CD14-positive monocyte (primary cell): ENCODE measurements at regions not wholly inside any gene's neighbourhood (a gene's known extent, or its start where the extent isn't known, plus 50 kb on each side); places are given as distances from the start of the nearest gene placed in this dataset.

ENCODE experiments used
- DNase-seq, 3 donors: peaks; one replicate each; pipeline ENCODE4 v3.0.0-alpha.2; 2011 to 2022
- H2AFZ ChIP-seq: 2 replicates; pipeline ENCODE4 v1.6.0; 2012; ENCODE audit warnings: mild to moderate bottlenecking, low read depth, low read length, inconsistent platforms; ENCODE audit not compliant: insufficient read depth, poor library complexity, severe bottlenecking
- H3K27ac ChIP-seq, 2 donors: 1 replicate in 1 of 2; 2 replicates in 1 of 2; pipeline ENCODE4 v1.5.1; 2012 to 2013; ENCODE audit warnings: low read length in 2 of 2, control low read depth in 1 of 2, inconsistent platforms in 1 of 2, low read depth in 1 of 2, mild to moderate bottlenecking in 1 of 2
- H3K27me3 ChIP-seq, 2 donors: one replicate each; pipeline versions ENCODE4 v1.6.0 to v1.6.1; 2011 to 2013; ENCODE audit warnings: low read length in 2 of 2; ENCODE audit not compliant: control insufficient read depth in 2 of 2, insufficient read depth in 2 of 2
- H3K36me3 ChIP-seq, 2 donors: replicated peaks in 1 of 2; 1 replicate in 1 of 2; 2 replicates in 1 of 2; pipeline versions ENCODE4 v1.5.1 to v1.6.1; 2012 to 2013; ENCODE audit warnings: low read length in 2 of 2, control low read depth in 1 of 2, inconsistent platforms in 1 of 2, mild to moderate bottlenecking in 1 of 2; ENCODE audit not compliant: insufficient read depth in 2 of 2, control insufficient read depth in 1 of 2
- H3K4me1 ChIP-seq, 2 donors: 1 replicate in 1 of 2; 2 replicates in 1 of 2; pipeline versions ENCODE4 v1.5.1 to v1.6.1; 2012 to 2013; ENCODE audit warnings: low read length in 2 of 2, control low read depth in 1 of 2, inconsistent platforms in 1 of 2, mild to moderate bottlenecking in 1 of 2, moderate library complexity in 1 of 2; ENCODE audit not compliant: insufficient read depth in 2 of 2, control insufficient read depth in 1 of 2
- H3K4me2 ChIP-seq: replicated peaks from 2 replicates; pipeline ENCODE3; 2012; ENCODE audit warnings: low read length, moderate library complexity, mild to moderate bottlenecking; ENCODE audit not compliant: poor library complexity, severe bottlenecking; ENCODE audit errors: extremely low read depth
- H3K4me3 ChIP-seq, 3 experiments: fragments of 200-600 bp in 1 of 3; sonication (generic) in 1 of 3; replicated peaks in 1 of 3; 1 replicate in 2 of 3; 2 replicates in 1 of 3; pipeline ENCODE4 v1.5.1; 2011 to 2013; ENCODE audit warnings: low read length in 3 of 3, mild to moderate bottlenecking in 3 of 3, control low read depth in 2 of 3, low read depth in 2 of 3, inconsistent platforms in 1 of 3, moderate library complexity in 1 of 3
- H3K79me2 ChIP-seq: 2 replicates; pipeline ENCODE4 v1.6.0; 2012; ENCODE audit warnings: mild to moderate bottlenecking, control low read depth, inconsistent platforms, low read length, moderate library complexity; ENCODE audit not compliant: insufficient read depth
- H3K9ac ChIP-seq: 2 replicates; pipeline ENCODE4 v1.6.0; 2017; ENCODE audit warnings: low read length, mild to moderate bottlenecking; ENCODE audit not compliant: insufficient read depth, poor library complexity, severe bottlenecking
- H3K9me3 ChIP-seq, 2 donors: replicated peaks in 1 of 2; 1 replicate in 1 of 2; 2 replicates in 1 of 2; pipeline versions ENCODE4 v1.5.1 to v1.6.1; 2012 to 2013; ENCODE audit warnings: low read length in 2 of 2, control low read depth in 1 of 2; ENCODE audit not compliant: control insufficient read depth in 1 of 2, insufficient read depth in 1 of 2
- H4K20me1 ChIP-seq: 2 replicates; pipeline ENCODE4 v1.6.0; 2012; ENCODE audit warnings: mild to moderate bottlenecking, low read length, control low read depth, moderate library complexity; ENCODE audit not compliant: insufficient read depth
- H3K27ac Mint-ChIP-seq, 7 donors: one replicate each; pipeline ENCODE4 v1.8.0; 2020; ENCODE audit warnings: mild to moderate bottlenecking in 7 of 7, mixed read lengths in 7 of 7, moderate library complexity in 6 of 7, inconsistent platforms in 2 of 7
- H3K27me3 Mint-ChIP-seq, 3 donors: one replicate each; pipeline ENCODE4 v1.8.0; 2021 to 2022; ENCODE audit warnings: low read depth in 3 of 3, mild to moderate bottlenecking in 3 of 3, mixed read lengths in 3 of 3, moderate library complexity in 3 of 3, inconsistent platforms in 1 of 3
- H3K36me3 Mint-ChIP-seq, 2 donors: one replicate each; pipeline ENCODE4 v1.8.0; 2020; ENCODE audit warnings: mixed read lengths in 2 of 2, inconsistent platforms in 1 of 2, mild to moderate bottlenecking in 1 of 2
- H3K4me1 Mint-ChIP-seq: one replicate; pipeline ENCODE4 v1.8.0; 2020; ENCODE audit warnings: mild to moderate bottlenecking, mixed read lengths
- H3K4me3 Mint-ChIP-seq, 2 donors: one replicate each; pipeline ENCODE4 v1.8.0; 2020; ENCODE audit warnings: mild to moderate bottlenecking in 2 of 2, mixed read lengths in 2 of 2, moderate library complexity in 1 of 2
- H3K9me3 Mint-ChIP-seq, 7 donors: one replicate each; pipeline ENCODE4 v1.8.0; 2020 to 2022; ENCODE audit warnings: mixed read lengths in 7 of 7, mild to moderate bottlenecking in 6 of 7, moderate library complexity in 6 of 7, inconsistent platforms in 2 of 7
- WGBS: methylation state at CpG from one replicate; pipeline ENCODE4 v1.1.5; 2013; ENCODE audit warnings: missing lambda C conversion rate; ENCODE audit not compliant: insufficient coverage; 5-methylcytosine and 5-hydroxymethylcytosine counted together
- intact Hi-C, 2 donors: fragments of 100-400 bp; cut with micrococcal nuclease; formaldehyde crosslinking; loops; one replicate each; pipeline versions ENCODE4 v1.15.0 to v1.15.1; 2023
- TF ChIP-seq, protein P1 (sequence below): fragments of 200-600 bp; IDR thresholded peaks from one replicate; pipeline ENCODE4 v1.8.0; 2022; ENCODE audit warnings: antibody characterized with exemption, mild to moderate bottlenecking

DNA sequence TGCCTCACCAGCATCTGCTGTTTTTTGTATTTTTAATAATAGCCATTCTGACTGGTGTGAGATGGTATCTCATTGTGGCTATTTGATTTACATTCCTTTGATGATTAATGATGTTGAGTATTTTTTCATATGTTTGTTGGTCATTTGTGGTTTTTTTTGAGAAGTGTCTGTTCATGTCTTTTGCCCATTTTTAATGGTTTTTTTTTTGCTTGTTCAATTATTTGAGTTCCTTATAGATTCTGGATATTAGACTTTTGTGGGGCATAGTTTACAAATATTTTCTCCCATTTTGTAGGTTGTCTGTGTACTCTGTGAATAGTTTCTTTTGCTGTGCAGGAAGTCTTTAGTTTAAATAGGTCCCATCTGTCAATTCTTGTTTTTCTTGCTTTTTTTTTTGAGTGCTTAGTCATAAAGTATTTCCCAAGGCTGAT, 148.1 kb downstream of the NPR3 start:
- H3K79me2 ChIP-seq, result no peaks in the 10 kb centered on the region
- no peak overlapping the region for H3K27ac ChIP-seq
- Mint-ChIP-seq H3K4me3 (no peak overlapping the region), H3K4me1 (no peaks in the 10 kb centered on the region), H3K27ac (no peak overlapping the region), H3K27me3 (peaks cover 0 to 3% (median 1%) of the 10 kb centered on the region in 3 donors), H3K36me3 (no peaks in the 10 kb centered on the region), H3K9me3 (peaks cover 2 to 15% (median 10%) of the 10 kb centered on the region in 7 donors)
- H4K20me1 ChIP-seq, result no peaks in the 10 kb centered on the region
- H3K4me2 ChIP-seq, result no peak overlapping the region
- H2AFZ ChIP-seq, result no peak overlapping the region
- no peaks in the 10 kb centered on the region for H3K27me3 ChIP-seq
- H3K4me1 ChIP-seq, result no peaks in the 10 kb centered on the region
- H3K9ac ChIP-seq, result no peak overlapping the region
- intact Hi-C loops, result no loop called here
- H3K4me3 ChIP-seq, result no peak overlapping the region
- no peak for DNase-seq
- no peaks in the 10 kb centered on the region for H3K36me3 ChIP-seq
- TF ChIP-seq, protein P1, sequence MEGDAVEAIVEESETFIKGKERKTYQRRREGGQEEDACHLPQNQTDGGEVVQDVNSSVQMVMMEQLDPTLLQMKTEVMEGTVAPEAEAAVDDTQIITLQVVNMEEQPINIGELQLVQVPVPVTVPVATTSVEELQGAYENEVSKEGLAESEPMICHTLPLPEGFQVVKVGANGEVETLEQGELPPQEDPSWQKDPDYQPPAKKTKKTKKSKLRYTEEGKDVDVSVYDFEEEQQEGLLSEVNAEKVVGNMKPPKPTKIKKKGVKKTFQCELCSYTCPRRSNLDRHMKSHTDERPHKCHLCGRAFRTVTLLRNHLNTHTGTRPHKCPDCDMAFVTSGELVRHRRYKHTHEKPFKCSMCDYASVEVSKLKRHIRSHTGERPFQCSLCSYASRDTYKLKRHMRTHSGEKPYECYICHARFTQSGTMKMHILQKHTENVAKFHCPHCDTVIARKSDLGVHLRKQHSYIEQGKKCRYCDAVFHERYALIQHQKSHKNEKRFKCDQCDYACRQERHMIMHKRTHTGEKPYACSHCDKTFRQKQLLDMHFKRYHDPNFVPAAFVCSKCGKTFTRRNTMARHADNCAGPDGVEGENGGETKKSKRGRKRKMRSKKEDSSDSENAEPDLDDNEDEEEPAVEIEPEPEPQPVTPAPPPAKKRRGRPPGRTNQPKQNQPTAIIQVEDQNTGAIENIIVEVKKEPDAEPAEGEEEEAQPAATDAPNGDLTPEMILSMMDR, result no peak
- H3K9me3 ChIP-seq, result peaks cover 0 to 7% of the 10 kb centered on the region in 2 donors

DNA sequence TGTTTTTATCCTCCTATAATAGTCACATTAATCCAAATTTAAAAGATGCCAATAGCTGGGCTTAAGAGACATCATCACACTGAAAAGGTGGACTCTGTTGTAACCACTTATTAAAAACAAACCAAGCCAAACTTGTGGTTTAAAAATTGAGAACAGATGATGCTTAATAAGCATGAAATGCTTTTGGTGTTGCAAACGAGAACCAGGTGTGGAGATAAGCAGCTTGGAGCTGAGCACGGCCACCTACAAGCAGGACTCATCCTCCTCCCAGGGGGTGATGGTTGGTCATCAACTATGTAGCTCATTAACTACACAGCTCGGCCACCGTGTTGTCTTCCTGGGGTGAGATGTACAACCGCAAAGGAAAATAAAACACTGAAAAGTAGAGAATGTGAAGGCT, 154.4 kb downstream of the NPR3 start:
- Histone ChIP-seq H3K36me3 (no peaks in the 10 kb centered on the region), H3K9me3 (peaks cover 0 to 3% of the 10 kb centered on the region in 2 donors), H4K20me1 (no peaks in the 10 kb centered on the region), H2AFZ (no peak overlapping the region), H3K9ac (no peak overlapping the region), H3K4me3 (no peak overlapping the region), H3K79me2 (no peaks in the 10 kb centered on the region), H3K4me2 (no peak overlapping the region), H3K27me3 (no peaks in the 10 kb centered on the region), H3K27ac (no peak overlapping the region), H3K4me1 (no peaks in the 10 kb centered on the region)
- Mint-ChIP-seq H3K4me3 (no peak overlapping the region), H3K9me3 (peaks cover 2 to 8% (median 4%) of the 10 kb centered on the region in 7 donors), H3K4me1 (no peaks in the 10 kb centered on the region), H3K27ac (no peak overlapping the region), H3K36me3 (no peaks in the 10 kb centered on the region), H3K27me3 (peaks cover 0 to 5% (median 1%) of the 10 kb centered on the region in 3 donors)
- intact Hi-C loops, result no loop called here
- WGBS, result no CpG with 5 or more reads among the region's 5 CpGs
- TF ChIP-seq, protein P1, result no peak
- no peak for DNase-seq
